ENCODE measurements at regions not wholly inside any gene's neighbourhood (a gene's known extent, or its start where the extent isn't known, plus 50 kb on each side); places are given as distances from the start of the nearest gene placed in this dataset.

DNA sequence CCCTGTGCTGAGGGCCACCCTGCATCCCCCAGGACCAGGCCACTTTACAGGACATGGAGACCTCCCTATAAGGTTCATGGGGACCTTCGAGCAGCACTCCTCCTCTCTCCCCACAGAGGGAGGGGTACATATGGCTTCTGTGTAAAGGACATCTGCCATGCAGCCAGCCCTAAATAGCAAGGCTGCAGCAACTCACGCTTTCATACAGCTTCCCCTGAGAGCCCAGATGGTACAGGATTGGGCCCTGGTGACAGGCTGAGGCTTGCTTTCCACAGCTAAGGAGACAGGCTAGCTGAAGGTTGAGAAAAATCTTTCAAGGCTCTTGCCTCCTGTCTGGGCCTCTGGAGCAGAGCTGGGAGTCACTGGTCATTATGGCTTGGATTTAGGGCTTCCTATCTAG is 147.0 kb upstream of the ZNF366 start:
- Histone ChIP-seq H3K4me1 (ENCODE audit: control insufficient read depth in 3 of 3, insufficient read depth in 2 of 3, low read depth in 1 of 3, low read length in 2 of 3) (no peaks in the 10 kb centered on the region), H3K27ac (ENCODE audit: low read depth in 1 of 3, low read length in 2 of 3) (no peak overlapping the region), H3K9me3 (ENCODE audit: control insufficient read depth in 2 of 2, insufficient read depth in 1 of 2, low read depth in 1 of 2, low read length in 1 of 2) (no peaks in the 10 kb centered on the region), H3K4me3 (ENCODE audit: low read depth in 1 of 3, low read length in 3 of 3) (no peak overlapping the region), H3K27me3 (ENCODE audit: control insufficient read depth in 3 of 3, insufficient read depth in 3 of 3, low read length in 3 of 3) (no peaks in the 10 kb centered on the region), H3K36me3 (ENCODE audit: control insufficient read depth in 3 of 3, insufficient read depth in 2 of 3, low read depth in 1 of 3, low read length in 3 of 3) (no peaks in the 10 kb centered on the region)
- FAIRE-seq (no peak), DNase-seq (no peak)
- 62 to 82% (median 66%) methylated on average over 2 of the region's 2 CpGs for WGBS, 3 donors

DNA sequence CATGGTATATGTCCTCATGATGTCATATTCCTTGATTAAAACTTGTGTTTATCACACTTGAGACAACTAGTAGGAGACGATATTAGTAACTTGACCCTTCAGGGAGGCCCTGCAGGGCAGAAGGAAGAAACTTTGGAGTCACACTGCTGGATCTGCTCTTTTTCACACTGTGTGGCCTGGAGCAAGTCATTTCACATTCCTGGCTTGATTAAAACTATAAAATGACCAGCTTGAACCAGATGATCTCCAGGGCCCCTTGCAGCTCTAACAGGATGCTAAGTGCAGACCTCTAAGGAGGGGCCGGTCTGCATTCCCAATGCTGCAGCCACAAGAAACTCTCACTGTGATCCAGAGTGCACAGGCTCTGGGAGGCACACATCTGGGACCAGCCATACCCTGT is 146.4 kb upstream of the ZNF366 start:
- 75 to 76% (median 75%) methylated on average over 2 of the region's 2 CpGs for WGBS, 3 donors
- Histone ChIP-seq H3K9me3 (ENCODE audit: control insufficient read depth in 2 of 2, insufficient read depth in 1 of 2, low read depth in 1 of 2, low read length in 1 of 2) (no peaks in the 10 kb centered on the region), H3K4me1 (ENCODE audit: control insufficient read depth in 3 of 3, insufficient read depth in 2 of 3, low read depth in 1 of 3, low read length in 2 of 3) (no peaks in the 10 kb centered on the region), H3K27ac (ENCODE audit: low read depth in 1 of 3, low read length in 2 of 3) (no peak overlapping the region), H3K4me3 (ENCODE audit: low read depth in 1 of 3, low read length in 3 of 3) (no peak overlapping the region), H3K27me3 (ENCODE audit: control insufficient read depth in 3 of 3, insufficient read depth in 3 of 3, low read length in 3 of 3) (no peaks in the 10 kb centered on the region), H3K36me3 (ENCODE audit: control insufficient read depth in 3 of 3, insufficient read depth in 2 of 3, low read depth in 1 of 3, low read length in 3 of 3) (no peaks in the 10 kb centered on the region)
- no peak for FAIRE-seq
- DNase-seq, result no peak

DNA sequence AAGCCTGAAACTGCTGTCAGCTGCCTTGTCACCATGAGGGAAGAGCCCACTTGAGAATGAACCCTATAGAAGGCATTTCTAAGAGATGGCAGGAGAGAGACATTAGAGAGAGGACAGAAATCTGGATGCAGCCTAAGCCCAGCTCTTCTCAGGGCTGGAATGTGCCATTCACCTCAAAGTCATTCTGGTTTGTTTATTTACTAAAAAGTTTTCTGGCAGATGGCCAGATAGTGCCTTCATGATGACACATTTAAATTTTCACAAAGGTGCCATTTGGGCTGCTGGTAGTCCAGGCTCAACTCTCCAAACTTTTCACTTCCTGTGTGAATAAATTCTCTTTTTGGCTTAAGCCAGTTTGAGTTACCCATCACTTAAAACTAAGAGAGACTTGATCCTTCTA is 144.6 kb upstream of the ZNF366 start:
- DNase-seq (no peak), FAIRE-seq (no peak)
- H3K36me3 ChIP-seq (ENCODE audit: control insufficient read depth in 3 of 3, insufficient read depth in 2 of 3, low read depth in 1 of 3, low read length in 3 of 3), result no peaks in the 10 kb centered on the region
- H3K9me3 ChIP-seq (ENCODE audit: control insufficient read depth in 2 of 2, insufficient read depth in 1 of 2, low read depth in 1 of 2, low read length in 1 of 2), result no peaks in the 10 kb centered on the region
- H3K27ac ChIP-seq (ENCODE audit: low read depth in 1 of 3, low read length in 2 of 3), result no peak overlapping the region
- H3K4me1 ChIP-seq (ENCODE audit: control insufficient read depth in 3 of 3, insufficient read depth in 2 of 3, low read depth in 1 of 3, low read length in 2 of 3), result no peaks in the 10 kb centered on the region
- H3K4me3 ChIP-seq (ENCODE audit: low read depth in 1 of 3, low read length in 3 of 3), result no peak overlapping the region
- H3K27me3 ChIP-seq (ENCODE audit: control insufficient read depth in 3 of 3, insufficient read depth in 3 of 3, low read length in 3 of 3), result no peaks in the 10 kb centered on the region

DNA sequence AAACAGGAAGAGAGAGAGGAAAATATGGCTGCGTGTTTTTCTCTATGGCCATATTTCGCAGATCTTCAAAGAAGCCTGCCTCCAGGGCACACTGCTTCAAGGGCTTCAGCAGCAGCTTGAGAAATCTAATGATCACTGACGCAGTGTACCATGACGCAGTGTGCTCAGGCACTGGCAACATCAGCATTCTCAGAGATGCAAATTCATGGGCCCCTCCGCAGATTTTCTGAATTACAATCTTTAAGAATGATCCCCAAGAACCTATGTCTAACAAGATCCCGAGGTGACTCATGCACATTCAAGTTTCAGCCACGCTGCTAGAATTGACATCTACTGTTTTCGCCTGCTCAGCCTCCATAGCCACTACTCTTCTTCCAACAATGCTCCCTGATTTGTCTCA is 143.9 kb upstream of the ZNF366 start:
- H3K9me3 ChIP-seq (ENCODE audit: control insufficient read depth in 2 of 2, insufficient read depth in 1 of 2, low read depth in 1 of 2, low read length in 1 of 2), result no peaks in the 10 kb centered on the region
- WGBS, 3 donors, result 84 to 91% (median 90%) methylated on average over 8 of the region's 8 CpGs
- H3K4me1 ChIP-seq (ENCODE audit: control insufficient read depth in 3 of 3, insufficient read depth in 2 of 3, low read depth in 1 of 3, low read length in 2 of 3), result no peaks in the 10 kb centered on the region
- H3K36me3 ChIP-seq (ENCODE audit: control insufficient read depth in 3 of 3, insufficient read depth in 2 of 3, low read depth in 1 of 3, low read length in 3 of 3), result no peaks in the 10 kb centered on the region
- H3K4me3 ChIP-seq (ENCODE audit: low read depth in 1 of 3, low read length in 3 of 3), result no peak overlapping the region
- DNase-seq (no peak), FAIRE-seq (no peak)
- H3K27me3 ChIP-seq (ENCODE audit: control insufficient read depth in 3 of 3, insufficient read depth in 3 of 3, low read length in 3 of 3), result no peaks in the 10 kb centered on the region
- H3K27ac ChIP-seq (ENCODE audit: low read depth in 1 of 3, low read length in 2 of 3), result no peak overlapping the region

DNA sequence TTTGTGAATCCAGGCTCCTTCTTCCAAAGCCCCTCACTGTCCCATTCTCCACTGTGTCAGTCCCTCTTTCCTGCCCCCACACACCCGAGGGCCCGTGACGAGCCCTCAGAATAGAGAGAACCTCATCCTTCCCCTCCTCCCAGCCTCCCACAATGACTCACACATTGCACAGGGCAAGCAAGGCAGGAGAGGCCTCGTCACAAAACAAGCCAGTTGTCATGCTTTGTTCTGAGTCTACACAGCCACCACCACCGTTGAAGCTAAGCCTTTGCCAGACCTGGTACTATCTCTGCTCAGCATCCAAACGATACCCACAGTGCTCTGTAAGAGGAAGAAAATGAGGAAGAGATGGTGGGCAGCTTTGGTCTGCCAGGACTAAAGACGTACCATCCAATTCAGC is 142.2 kb upstream of the ZNF366 start:
- no peaks in the 10 kb centered on the region for H3K9me3 ChIP-seq (ENCODE audit: control insufficient read depth in 2 of 2, insufficient read depth in 1 of 2, low read depth in 1 of 2, low read length in 1 of 2)
- 60 to 76% (median 69%) methylated on average over 7 of the region's 7 CpGs for WGBS, 3 donors
- no peaks in the 10 kb centered on the region for H3K27me3 ChIP-seq (ENCODE audit: control insufficient read depth in 3 of 3, insufficient read depth in 3 of 3, low read length in 3 of 3)
- H3K36me3 ChIP-seq (ENCODE audit: control insufficient read depth in 3 of 3, insufficient read depth in 2 of 3, low read depth in 1 of 3, low read length in 3 of 3), result no peaks in the 10 kb centered on the region
- no peaks in the 10 kb centered on the region for H3K4me1 ChIP-seq (ENCODE audit: control insufficient read depth in 3 of 3, insufficient read depth in 2 of 3, low read depth in 1 of 3, low read length in 2 of 3)
- H3K4me3 ChIP-seq (ENCODE audit: low read depth in 1 of 3, low read length in 3 of 3), result no peak overlapping the region
- H3K27ac ChIP-seq (ENCODE audit: low read depth in 1 of 3, low read length in 2 of 3), result no peak overlapping the region
- no peak for FAIRE-seq
- DNase-seq, result no peak

DNA sequence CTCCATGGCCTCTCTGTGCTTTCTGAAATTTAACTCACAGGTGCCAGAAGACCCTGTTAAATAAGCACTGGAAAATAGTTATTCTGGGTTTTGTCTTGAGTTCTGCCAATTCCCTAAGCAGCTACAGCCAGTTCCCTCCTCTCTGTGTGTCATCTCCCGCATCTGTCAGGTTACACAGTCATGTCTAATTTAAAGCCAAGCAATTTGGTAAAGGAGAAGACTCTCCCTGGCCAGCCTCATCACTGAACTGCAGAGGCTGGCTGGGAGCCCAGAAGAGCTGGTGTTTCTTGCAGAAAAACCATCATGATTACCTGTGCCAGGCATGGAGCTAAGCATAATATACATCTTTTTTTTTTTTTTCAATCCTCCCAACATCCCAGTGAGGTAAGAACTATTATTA is 141.3 kb upstream of the ZNF366 start:
- no peak overlapping the region for H3K27ac ChIP-seq (ENCODE audit: low read depth in 1 of 3, low read length in 2 of 3)
- H3K9me3 ChIP-seq (ENCODE audit: control insufficient read depth in 2 of 2, insufficient read depth in 1 of 2, low read depth in 1 of 2, low read length in 1 of 2), result no peaks in the 10 kb centered on the region
- no peaks in the 10 kb centered on the region for H3K27me3 ChIP-seq (ENCODE audit: control insufficient read depth in 3 of 3, insufficient read depth in 3 of 3, low read length in 3 of 3)
- WGBS, 3 donors, result 76 to 93% (median 83%) methylated on average over 1 of the region's 1 CpG
- H3K4me1 ChIP-seq (ENCODE audit: control insufficient read depth in 3 of 3, insufficient read depth in 2 of 3, low read depth in 1 of 3, low read length in 2 of 3), result no peaks in the 10 kb centered on the region
- FAIRE-seq, result no peak
- no peaks in the 10 kb centered on the region for H3K36me3 ChIP-seq (ENCODE audit: control insufficient read depth in 3 of 3, insufficient read depth in 2 of 3, low read depth in 1 of 3, low read length in 3 of 3)
- DNase-seq, result no peak
- no peak overlapping the region for H3K4me3 ChIP-seq (ENCODE audit: low read depth in 1 of 3, low read length in 3 of 3)

DNA sequence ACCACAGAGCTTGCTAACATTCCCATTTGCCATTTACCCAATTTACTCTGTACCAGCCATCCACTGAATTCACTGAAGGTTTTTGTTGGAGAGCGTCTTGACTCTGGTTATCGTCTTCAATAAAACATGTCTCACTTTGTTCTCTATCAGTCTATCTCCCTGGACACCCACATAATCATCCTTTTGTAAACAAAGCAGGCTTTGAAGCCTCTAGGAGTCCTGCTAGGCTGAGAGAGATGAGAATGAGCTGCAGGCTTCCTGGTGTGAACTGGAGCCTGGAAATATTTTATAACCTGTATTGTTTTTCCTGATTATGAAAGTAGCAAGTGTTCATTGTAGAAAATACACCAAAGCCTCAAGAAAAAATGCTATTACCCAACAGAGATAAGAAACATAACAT is 140.6 kb upstream of the ZNF366 start:
- 13 to 46% (median 30%) methylated on average over 2 of the region's 2 CpGs for WGBS, 3 donors
- no peak overlapping the region for H3K4me3 ChIP-seq (ENCODE audit: low read depth in 1 of 3, low read length in 3 of 3)
- no peaks in the 10 kb centered on the region for H3K36me3 ChIP-seq (ENCODE audit: control insufficient read depth in 3 of 3, insufficient read depth in 2 of 3, low read depth in 1 of 3, low read length in 3 of 3)
- no peak for DNase-seq
- no peaks in the 10 kb centered on the region for H3K9me3 ChIP-seq (ENCODE audit: control insufficient read depth in 2 of 2, insufficient read depth in 1 of 2, low read depth in 1 of 2, low read length in 1 of 2)
- no peaks in the 10 kb centered on the region for H3K4me1 ChIP-seq (ENCODE audit: control insufficient read depth in 3 of 3, insufficient read depth in 2 of 3, low read depth in 1 of 3, low read length in 2 of 3)
- FAIRE-seq, result no peak
- H3K27me3 ChIP-seq (ENCODE audit: control insufficient read depth in 3 of 3, insufficient read depth in 3 of 3, low read length in 3 of 3), result no peaks in the 10 kb centered on the region
- no peak overlapping the region for H3K27ac ChIP-seq (ENCODE audit: low read depth in 1 of 3, low read length in 2 of 3)

DNA sequence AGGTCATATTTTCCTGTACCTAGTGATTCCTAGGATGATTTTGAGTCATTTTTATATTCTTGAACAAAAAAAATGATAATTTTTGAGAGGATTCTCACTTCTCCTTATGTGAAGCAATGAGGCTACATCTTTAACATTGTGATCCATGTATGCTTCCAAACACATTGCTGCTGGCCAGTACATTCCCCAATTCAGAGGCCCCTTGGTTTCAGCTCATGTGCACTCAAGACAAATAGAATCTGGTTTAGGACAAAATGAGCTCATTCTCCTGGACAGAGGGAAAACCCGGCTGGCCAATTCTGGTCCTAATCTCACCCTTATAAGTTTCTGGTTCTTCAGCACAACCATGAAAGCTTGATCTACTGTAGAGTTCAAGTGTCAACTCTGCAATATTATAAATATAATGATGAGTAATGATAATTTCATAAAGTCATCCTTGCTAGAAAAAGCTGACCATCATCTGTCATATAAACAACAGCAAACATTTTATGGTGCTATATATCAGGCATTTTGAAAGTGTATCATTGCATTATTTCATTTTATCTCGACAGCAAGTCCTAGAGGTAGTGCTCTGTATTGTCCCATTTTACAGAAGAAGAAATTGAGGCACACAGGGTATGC is 139.1 kb upstream of the ZNF366 start:
- Histone ChIP-seq H3K27ac (ENCODE audit: low read depth in 1 of 3, low read length in 2 of 3) (no peak overlapping the region), H3K36me3 (ENCODE audit: control insufficient read depth in 3 of 3, insufficient read depth in 2 of 3, low read depth in 1 of 3, low read length in 3 of 3) (no peaks in the 10 kb centered on the region), H3K4me1 (ENCODE audit: control insufficient read depth in 3 of 3, insufficient read depth in 2 of 3, low read depth in 1 of 3, low read length in 2 of 3) (no peaks in the 10 kb centered on the region), H3K4me3 (ENCODE audit: low read depth in 1 of 3, low read length in 3 of 3) (no peak overlapping the region), H3K27me3 (ENCODE audit: control insufficient read depth in 3 of 3, insufficient read depth in 3 of 3, low read length in 3 of 3) (no peaks in the 10 kb centered on the region), H3K9me3 (ENCODE audit: control insufficient read depth in 2 of 2, insufficient read depth in 1 of 2, low read depth in 1 of 2, low read length in 1 of 2) (no peaks in the 10 kb centered on the region)
- FAIRE-seq (no peak), DNase-seq (no peak)
- WGBS, 3 donors, result 75 to 82% (median 80%) methylated on average over 2 of the region's 2 CpGs

DNA sequence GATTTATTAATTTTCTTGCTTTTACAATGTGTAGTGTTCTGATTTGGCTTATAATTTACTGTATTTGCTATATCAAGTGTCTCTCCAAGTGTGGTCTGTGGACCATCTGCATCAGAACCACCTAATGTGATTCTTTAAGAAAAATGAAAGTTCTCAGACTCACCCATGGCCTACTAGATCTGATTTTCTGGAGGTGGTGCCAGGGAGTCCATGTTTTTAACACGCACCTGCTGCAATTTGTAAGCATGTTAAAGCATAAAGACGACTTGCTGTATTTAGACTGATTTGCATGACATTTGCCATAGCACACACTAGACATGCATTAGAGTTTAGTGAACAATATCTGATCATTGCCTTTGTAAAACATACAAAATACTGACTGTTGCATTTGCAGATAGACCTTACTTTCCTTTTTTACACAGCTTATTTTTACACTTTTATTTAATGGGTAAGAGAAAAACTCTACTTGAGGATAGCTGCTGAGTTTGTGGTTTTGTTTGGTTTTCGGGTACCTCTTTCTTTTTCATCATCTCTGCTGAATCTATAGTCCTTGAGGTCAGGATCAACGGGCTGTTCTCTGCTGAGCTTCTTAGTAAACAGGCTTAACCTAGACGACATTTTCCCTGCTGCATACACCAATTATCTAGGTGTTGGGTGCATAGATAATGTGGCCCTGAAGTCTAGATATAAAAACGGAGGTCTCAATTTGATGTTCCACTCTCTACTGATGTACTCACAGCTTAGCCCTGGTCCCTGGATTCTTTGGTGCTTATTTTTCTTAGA is 138.0 kb upstream of the ZNF366 start:
- H3K4me3 ChIP-seq (ENCODE audit: low read depth in 1 of 3, low read length in 3 of 3), result no peak overlapping the region
- 68 to 75% (median 72%) methylated on average over 6 of the region's 6 CpGs for WGBS, 3 donors
- FAIRE-seq (no peak), DNase-seq (no peak)
- H3K36me3 ChIP-seq (ENCODE audit: control insufficient read depth in 3 of 3, insufficient read depth in 2 of 3, low read depth in 1 of 3, low read length in 3 of 3), result no peaks in the 10 kb centered on the region
- no peaks in the 10 kb centered on the region for H3K9me3 ChIP-seq (ENCODE audit: control insufficient read depth in 2 of 2, insufficient read depth in 1 of 2, low read depth in 1 of 2, low read length in 1 of 2)
- H3K4me1 ChIP-seq (ENCODE audit: control insufficient read depth in 3 of 3, insufficient read depth in 2 of 3, low read depth in 1 of 3, low read length in 2 of 3), result no peaks in the 10 kb centered on the region
- H3K27ac ChIP-seq (ENCODE audit: low read depth in 1 of 3, low read length in 2 of 3), result no peak overlapping the region
- H3K27me3 ChIP-seq (ENCODE audit: control insufficient read depth in 3 of 3, insufficient read depth in 3 of 3, low read length in 3 of 3), result no peaks in the 10 kb centered on the region
